ES-I3 (cell line): ENCODE measurements at regions not wholly inside any gene's neighbourhood (a gene's known extent, or its start where the extent isn't known, plus 50 kb on each side); places are given as distances from the start of the nearest gene placed in this dataset.

ENCODE experiments used
- H3K36me3 ChIP-seq: 2 replicates; pipeline ENCODE4 v1.6.1; 2013; ENCODE audit warnings: mild to moderate bottlenecking, low read length, control low read depth, moderate library complexity; ENCODE audit not compliant: insufficient read depth
- H3K4me1 ChIP-seq: 2 replicates; pipeline ENCODE4 v1.6.1; 2013; ENCODE audit warnings: mild to moderate bottlenecking, control low read depth, low read length; ENCODE audit not compliant: insufficient read depth
- H3K9ac ChIP-seq: 2 replicates; pipeline ENCODE4 v1.6.1; 2013; ENCODE audit warnings: low read depth, mild to moderate bottlenecking, low read length, moderate library complexity
- H3K9me3 ChIP-seq: 2 replicates; pipeline ENCODE4 v1.6.1; 2013; ENCODE audit warnings: mild to moderate bottlenecking, low read length, moderate library complexity; ENCODE audit not compliant: control insufficient read depth, insufficient read depth

DNA sequence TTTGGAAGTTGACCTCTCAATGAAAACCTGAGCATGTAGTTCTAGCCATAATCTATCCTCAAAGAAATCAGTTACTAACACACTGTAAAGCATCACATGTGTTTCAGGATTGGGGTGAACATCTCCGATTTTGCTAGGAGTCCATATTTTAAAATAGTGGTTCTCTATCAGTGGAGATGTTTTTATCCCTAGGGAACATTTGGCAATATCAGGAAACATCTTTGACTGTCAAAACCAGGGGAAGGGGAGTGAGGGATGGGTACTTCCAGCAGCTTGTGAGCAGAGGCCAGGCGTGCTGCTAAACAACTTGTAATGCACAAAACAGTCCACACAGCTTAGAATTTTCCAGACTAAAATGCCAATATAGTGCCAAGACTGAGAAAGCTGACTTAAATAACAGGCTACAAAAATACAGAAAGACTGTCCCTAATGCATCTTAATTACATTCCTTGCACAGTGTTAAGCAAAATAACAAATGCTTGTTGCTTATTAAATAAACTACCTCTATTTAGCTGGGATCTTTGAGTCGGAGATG, 120.9 kb downstream of the CRPPA start:
- Histone ChIP-seq H3K36me3 (no peaks in the 10 kb centered on the region), H3K9me3 (no peaks in the 10 kb centered on the region), H3K4me1 (no peaks in the 10 kb centered on the region), H3K9ac (no peak overlapping the region)

DNA sequence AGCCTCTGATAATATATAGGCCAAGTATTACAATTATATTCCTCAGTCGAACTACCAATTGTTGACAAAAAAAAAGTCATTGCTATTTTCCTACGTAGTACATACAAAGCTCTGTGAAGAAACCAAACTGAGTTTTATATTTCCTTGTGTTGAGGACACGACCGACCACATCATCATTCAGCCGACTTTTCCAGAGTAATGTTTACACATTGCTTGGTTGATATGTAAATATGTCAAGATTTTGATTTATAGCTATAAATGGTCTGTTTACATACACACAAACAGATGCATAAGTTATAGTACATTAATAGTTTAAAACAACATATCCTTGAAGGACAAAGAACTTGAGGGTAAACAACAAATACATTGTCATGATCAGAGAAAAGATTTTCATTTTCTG, 121.5 kb downstream of the CRPPA start:
- H3K4me1 ChIP-seq = no peaks in the 10 kb centered on the region
- H3K9me3 ChIP-seq = no peaks in the 10 kb centered on the region
- H3K9ac ChIP-seq = no peak overlapping the region
- no peaks in the 10 kb centered on the region for H3K36me3 ChIP-seq

DNA sequence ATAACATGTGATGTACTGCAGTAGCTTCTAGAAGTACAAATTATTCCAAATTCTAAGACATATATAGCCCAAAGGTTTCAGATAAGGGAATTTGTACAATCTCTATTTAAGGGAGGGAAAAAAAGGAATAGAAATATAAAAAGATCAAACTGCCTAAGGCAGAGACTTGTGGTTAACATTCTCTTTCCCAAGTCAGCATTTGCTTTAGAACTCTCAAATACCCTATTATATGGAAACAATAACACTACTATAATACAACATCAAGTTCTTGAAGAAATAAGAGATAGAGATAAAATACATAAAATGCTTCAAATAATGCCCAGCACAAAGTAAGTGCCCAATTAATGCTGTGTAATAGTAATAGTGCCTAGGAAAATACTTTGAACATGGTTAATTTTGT, 123.1 kb downstream of the CRPPA start:
- Histone ChIP-seq H3K36me3 (no peaks in the 10 kb centered on the region), H3K9me3 (no peaks in the 10 kb centered on the region), H3K4me1 (no peaks in the 10 kb centered on the region), H3K9ac (no peak overlapping the region)

DNA sequence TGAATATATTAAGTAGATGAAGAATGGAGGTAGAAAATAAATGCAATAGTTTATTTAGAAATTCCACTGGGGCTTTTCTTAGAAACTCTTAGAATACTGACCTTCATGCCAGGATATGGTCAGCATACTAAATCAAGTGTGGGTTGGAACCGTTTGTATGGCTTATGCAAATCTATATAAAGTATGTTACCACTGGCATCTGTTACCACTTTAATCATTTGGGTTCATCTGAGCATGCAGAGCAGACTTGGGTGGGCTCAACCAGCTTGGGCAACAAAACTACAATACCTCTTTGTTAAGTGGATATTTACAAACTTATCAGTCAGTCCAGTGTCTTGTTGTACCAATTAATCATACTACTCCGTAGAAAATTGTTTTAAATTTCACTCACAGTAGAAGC, 125.8 kb downstream of the CRPPA start:
- no peaks in the 10 kb centered on the region for H3K4me1 ChIP-seq
- no peaks in the 10 kb centered on the region for H3K36me3 ChIP-seq

DNA sequence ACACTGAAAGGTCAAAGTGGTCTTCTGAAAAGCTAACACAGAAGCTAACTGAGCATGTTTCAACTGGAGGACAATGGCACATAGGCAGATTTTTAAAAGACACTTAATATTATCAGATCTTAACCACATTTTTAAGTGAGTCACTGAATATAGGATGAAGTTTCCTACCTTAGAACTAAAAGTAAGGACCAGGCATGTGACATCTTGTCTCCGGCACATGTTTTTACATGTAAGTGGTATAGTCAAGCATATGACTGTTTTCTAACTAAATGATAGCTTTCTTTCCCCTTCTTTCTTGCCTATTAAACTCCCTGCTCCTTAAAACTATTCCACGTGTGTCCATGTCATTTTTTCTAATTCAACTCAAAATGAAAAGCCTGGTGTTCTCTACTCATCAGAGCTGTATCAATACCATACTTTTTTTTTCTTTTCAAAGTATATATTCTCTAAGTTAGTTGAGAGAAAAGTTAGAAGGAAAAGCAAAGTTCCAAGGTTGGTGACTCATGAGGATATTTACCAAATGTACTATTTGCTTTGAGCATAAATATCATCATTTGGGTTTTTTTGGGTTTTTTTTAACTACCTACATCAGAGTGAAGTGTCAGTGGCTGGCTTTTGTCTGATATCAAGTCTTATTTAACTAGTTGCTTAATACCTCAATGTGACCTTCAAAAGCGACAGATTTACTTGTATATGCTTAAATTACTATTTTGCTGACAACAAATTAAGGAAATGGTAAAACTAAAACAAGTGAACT, 127.5 kb downstream of the CRPPA start:
- no peak overlapping the region for H3K9ac ChIP-seq
- no peaks in the 10 kb centered on the region for H3K36me3 ChIP-seq
- H3K4me1 ChIP-seq = no peaks in the 10 kb centered on the region
- H3K9me3 ChIP-seq = no peaks in the 10 kb centered on the region

More for the DNA sequence above, 125.8 kb downstream of the CRPPA start:
- Histone ChIP-seq H3K9me3 (no peaks in the 10 kb centered on the region), H3K9ac (no peak overlapping the region)

DNA sequence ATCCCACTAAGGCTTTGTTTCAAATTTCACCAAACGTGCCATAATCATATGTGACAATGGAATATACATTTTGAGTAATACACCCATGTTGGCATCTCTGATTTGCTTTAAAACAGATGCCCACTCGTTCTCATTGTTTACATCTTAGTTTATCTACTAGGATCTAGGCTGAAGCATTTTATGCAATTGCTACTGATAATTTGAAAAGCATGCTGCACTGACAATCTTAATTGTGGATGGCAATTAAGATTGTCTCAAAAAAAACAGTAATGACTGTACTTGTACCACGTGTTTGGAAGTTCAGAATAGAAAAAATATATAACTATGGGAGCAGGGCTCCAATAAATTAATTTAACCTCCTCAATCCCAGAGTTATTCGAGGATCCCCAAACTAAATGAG, 136.8 kb downstream of the CRPPA start:
- Histone ChIP-seq H3K4me1 (no peaks in the 10 kb centered on the region), H3K36me3 (no peaks in the 10 kb centered on the region), H3K9ac (no peak overlapping the region), H3K9me3 (no peaks in the 10 kb centered on the region)

DNA sequence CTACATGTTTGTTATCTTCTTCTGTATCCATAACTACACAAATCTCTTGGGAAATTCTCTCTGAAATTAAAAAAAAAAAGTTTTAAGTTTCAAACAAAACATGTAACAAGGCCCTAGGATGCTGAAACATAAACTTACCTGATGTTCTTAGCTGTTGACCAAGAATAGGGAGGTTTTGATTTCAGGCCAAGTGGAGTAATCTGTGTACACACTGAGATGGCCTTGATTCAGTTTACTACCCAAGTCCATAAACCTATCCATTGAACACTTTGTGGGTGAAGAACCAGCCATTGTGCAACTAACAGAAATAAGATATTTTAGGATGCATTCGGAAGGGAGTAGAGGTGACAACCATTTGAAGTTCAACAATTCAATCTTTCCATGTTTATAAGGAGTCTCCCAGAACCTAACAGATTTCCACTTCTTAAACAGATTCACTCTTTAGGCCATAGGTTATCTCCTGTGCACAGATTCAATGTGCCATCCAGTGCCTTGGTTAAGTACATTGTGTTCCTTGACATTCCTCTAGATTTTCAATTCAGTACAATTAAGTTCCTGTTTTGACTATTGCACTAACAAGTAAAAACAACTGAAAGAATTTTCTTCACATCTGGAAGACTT, 143.1 kb downstream of the CRPPA start:
- no peak overlapping the region for H3K9ac ChIP-seq
- no peaks in the 10 kb centered on the region for H3K36me3 ChIP-seq
- H3K9me3 ChIP-seq = 0 out of 2 replicates have a peak, but pooled peaks cover 2% of the 10 kb centered on the region
- H3K4me1 ChIP-seq = peaks cover 2% of the 10 kb centered on the region

DNA sequence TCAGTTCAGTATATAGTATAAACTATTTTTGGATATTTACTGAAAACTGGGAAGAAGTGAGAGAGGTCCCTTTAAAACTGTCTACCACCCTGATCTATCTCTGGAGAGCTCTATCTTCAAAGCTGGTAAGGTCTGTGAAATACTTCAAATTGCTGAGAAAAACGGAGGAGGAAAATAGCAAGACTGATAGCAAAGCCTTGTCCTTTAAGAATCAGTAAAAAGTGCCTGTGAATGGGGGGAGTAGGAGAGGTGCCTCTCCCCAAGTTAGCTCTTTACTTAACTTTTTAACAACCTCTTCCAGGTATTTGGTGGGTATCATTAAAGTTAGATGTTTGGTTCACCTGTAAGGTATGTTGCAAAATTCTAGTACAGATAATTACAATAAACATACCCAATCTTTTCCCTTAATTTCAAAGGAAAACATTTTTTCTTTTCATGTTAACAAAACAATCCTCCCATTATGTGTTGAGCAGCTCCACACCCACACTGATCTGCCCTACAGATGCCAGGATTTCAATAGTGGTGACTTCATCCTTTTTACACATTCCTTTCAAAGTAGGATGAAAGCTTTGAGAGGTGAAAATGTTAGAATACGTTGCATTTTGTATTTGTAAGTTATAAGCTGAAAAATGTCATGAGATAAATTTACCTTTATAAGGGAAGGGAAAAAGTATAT, 149.2 kb downstream of the CRPPA start:
- Histone ChIP-seq H3K4me1 (peaks cover 22% of the 10 kb centered on the region), H3K36me3 (no peaks in the 10 kb centered on the region), H3K9me3 (0 out of 2 replicates have a peak, but pooled peaks cover 2% of the 10 kb centered on the region), H3K9ac (no peak overlapping the region)

DNA sequence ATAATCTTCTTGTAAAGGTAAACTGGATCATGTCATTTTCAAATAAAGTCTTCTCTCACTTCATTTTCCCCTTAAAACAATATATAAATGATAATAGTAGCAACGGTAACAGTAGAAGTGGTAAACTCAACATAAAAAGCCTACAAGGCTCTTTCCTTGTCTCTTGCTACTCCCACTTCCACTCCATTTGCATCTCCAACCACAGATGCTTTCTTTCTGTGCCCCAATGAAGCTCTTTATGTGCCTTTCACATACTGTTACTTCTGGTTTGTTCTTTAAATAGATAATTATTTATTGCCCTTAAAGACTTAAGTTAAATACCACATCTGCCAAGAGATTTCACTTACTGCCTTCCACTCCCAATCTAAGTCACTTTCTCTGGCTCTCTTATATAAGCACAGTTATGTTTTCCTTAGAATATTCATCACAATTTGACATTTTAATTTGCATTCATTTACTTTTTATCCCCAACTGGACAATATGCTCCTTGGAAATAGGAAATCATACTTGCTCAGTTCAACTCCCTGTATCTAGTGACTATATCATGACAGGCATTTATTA, 149.9 kb downstream of the CRPPA start:
- Histone ChIP-seq H3K36me3 (no peaks in the 10 kb centered on the region), H3K4me1 (peaks cover 22% of the 10 kb centered on the region), H3K9ac (no peak overlapping the region), H3K9me3 (0 out of 2 replicates have a peak, but pooled peaks cover 2% of the 10 kb centered on the region)

DNA sequence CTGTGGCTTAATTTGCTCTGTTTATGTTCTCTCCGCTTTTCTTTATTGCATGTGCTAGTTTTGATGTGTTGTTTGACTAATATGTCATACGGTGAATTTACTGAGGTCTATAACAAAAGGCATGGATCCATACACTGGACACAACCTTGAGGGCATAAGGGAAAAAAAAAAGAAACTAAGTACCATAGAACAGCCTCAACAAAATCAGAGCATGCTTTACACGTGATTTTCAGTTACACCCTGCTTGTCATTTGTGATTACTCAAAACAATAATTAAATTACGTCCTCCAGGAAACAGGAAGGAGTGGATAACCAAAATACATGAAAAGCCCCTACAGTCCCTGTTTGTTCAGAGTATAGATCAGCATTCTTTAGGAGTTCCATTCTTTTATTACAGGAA, 150.5 kb downstream of the CRPPA start:
- H3K9me3 ChIP-seq = 0 out of 2 replicates have a peak, but pooled peaks cover 2% of the 10 kb centered on the region
- no peaks in the 10 kb centered on the region for H3K36me3 ChIP-seq
- H3K4me1 ChIP-seq = peaks cover 22% of the 10 kb centered on the region
- no peak overlapping the region for H3K9ac ChIP-seq

DNA sequence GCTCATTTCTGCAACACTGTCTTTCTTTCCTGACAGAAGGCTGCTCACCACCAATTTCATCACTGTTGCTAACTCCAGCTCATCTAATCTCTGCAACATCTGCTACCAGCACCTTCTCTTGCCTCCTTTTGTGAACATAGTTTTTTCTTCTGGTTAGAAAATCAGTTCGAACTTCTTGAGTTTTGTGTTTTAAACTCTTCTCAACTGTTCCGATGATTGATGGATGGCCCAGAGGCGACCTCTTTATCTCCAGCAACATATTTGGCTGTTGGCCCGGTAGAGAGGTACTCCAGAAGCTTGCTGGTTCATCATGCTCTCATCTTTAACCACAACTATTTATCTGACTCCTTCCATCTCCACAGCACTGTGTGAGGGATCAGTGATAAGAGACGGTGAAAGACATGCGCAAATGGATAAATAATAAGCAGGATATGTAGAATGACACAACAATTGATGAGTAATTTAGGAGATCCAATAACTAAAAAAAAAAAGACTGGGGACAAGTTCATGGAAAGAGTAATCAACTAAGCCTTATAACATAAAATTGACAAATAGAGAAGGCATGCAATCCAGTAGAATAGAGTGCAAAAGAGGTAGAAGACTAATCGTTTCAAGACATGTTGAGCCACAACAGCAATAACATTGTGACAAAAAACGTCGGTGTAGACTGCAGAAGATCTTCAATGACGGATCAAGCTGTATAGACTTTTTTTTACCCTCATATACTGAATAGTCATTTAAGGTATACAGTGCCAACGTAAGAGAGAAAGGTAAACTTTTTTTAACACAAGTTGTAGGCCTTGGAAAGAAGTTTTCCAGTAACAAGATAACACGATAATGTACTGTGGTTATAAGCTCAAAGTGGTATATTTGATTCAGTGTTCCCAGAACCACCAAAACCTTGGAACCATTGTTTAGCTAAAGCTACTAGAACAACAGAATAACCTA, 152.2 kb downstream of the CRPPA start:
- peaks cover 22% of the 10 kb centered on the region for H3K4me1 ChIP-seq
- H3K9ac ChIP-seq = no peak overlapping the region
- no peaks in the 10 kb centered on the region for H3K36me3 ChIP-seq
- H3K9me3 ChIP-seq = no peaks in the 10 kb centered on the region

DNA sequence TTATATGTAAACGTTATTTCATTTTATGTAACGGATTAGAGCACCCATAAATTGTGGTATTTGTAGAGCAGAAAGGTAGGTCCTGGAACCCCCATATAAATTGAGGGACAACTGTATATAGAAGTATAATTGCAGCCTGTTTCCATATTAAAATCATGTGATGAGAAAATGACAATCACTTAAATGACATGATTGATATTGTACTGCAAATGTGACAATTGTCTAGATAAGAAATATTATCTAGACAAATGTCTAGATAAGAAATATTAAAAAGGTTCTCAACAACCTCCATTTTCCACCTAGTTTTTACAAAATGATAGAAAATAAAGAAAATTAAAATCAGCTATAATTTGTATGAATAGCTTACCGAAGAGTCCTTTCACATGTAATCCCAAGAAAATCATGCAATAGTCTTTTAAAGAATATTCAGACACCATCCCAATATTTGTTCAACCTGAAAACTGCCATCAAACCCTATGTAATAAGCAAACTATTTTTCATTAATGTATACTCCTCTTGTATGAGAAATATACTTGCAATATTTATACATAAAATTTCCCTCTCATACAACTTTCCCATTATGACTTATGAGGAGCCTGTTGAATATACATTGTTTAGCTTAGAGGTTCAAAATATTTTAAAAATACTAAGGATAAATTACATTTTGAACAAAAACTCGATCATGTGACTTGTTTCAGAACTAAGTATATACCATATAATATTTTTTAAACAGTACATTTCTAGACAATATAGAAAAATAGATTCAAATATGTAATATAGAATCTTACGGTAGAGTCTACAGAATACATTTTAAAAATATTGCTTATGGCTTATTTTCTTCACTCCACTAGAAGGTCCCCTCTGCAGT, 153.2 kb downstream of the CRPPA start:
- H3K4me1 ChIP-seq = peaks cover 19% of the 10 kb centered on the region
- no peaks in the 10 kb centered on the region for H3K9me3 ChIP-seq
- H3K9ac ChIP-seq = no peak overlapping the region
- no peaks in the 10 kb centered on the region for H3K36me3 ChIP-seq

DNA sequence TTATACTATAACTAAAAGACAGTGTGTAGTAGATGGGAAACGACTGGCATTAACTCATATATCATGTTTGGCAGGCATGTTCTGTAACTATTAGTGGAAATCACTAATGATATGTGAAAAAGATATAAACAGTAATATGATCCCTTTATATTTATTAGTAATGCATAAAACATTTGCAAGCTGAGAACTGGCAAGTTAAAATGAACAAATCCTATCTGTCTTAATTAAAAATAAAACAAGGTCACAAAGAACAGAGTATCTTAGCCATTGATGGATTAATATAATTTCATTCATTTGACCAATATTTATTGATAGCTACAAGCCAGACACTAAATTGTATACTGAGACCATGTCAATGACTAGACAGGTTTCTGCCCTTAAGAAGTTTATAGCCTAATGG, 154.5 kb downstream of the CRPPA start:
- Histone ChIP-seq H3K9ac (no peak overlapping the region), H3K4me1 (peaks cover 14% of the 10 kb centered on the region), H3K9me3 (no peaks in the 10 kb centered on the region), H3K36me3 (no peaks in the 10 kb centered on the region)
